Nucleus accumbens (tissue), 56 donors: ENCODE measurements at regions not wholly inside any gene's neighbourhood (a gene's known extent, or its start where the extent isn't known, plus 50 kb on each side); places are given as distances from the start of the nearest gene placed in this dataset.
"Not testable (repeated sequence)": the region's sequence is repeated elsewhere in the genome, so short reads cannot be mapped to it uniquely, and the experiment has no call there.

ENCODE experiments used
- DNase-seq, 56 donors: peaks; one replicate each; lab custom pipeline; 2025; lab: John Stamatoyannopoulos, UW

DNA sequence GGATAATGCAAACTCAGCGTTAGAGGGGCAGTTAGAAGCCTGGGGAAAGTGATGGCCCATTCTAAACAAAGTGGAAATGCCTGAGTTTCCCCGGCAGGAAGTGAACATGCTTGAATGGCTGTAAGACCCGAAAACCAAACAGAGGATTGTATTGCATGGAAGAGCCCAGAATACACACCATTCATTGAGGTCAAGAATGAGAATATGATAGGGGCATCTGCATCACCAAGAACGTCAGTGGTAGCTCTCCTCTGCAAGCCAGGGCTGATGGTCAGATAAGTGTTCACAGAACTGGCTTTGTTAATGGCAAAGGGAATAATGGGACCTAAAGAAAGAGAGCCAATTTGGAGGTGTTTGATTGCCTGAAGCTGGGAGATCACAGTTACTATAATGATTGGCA lies 663.4 kb downstream of the KHDRBS2 start:
- DNase-seq = no peak

DNA sequence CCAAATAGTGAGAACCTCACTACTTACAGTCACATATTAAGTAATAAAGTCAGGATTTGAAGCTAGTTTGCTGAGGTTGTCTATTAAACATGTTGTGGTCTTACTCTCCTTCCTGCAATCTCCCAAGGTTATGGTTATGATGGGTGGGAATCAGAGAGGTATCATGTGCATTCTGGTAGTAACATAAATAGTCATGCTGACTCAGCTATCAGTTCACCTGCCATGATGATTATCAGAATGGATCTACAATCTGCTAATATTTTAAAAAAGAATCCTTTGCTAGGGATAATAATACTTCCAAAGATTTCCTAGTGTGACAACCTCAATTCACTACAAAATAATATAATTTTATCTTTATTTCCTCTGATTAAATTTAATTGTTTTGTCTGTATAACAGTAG lies 671.9 kb downstream of the KHDRBS2 start:
- no peak for DNase-seq

DNA sequence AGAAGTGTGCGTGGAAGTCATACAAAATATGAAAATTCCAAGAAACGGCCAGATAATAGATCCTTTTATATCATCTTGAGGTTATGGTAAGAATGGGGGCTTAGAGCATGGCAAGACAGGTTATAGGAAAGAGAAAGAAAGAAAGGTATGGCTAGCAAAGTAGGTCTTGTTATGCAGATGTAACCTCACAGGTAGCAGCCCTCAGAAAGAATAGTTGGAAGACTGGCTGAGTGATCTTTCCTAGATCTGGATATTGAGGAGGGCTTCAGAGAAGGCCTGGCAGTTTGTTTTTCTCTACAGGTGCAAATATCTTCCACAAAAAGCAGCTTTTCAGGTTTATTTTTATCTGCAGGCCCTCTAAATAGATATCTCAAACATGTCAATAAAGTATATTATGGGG lies 679.5 kb downstream of the KHDRBS2 start:
- no peak for DNase-seq

DNA sequence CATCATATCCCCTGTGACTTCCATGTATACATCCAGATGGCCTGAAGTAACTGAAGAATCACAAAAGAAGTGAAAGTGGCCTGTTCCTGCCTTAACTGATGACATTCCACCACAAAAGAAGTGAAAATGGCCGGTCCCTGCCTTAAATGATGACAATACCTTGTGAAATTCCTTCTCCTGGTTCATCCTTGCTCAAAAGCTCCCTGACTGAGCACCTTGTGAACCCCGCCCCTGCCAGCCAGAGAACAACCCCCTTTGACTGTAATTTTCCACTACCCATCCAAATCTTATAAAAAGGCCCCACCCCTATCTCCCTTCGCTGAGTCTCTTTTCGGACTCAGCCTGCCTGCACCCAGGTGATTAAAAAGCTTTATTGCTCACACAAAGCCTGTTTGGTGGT lies 680.2 kb downstream of the KHDRBS2 start:
- not testable (repeated sequence) for DNase-seq

DNA sequence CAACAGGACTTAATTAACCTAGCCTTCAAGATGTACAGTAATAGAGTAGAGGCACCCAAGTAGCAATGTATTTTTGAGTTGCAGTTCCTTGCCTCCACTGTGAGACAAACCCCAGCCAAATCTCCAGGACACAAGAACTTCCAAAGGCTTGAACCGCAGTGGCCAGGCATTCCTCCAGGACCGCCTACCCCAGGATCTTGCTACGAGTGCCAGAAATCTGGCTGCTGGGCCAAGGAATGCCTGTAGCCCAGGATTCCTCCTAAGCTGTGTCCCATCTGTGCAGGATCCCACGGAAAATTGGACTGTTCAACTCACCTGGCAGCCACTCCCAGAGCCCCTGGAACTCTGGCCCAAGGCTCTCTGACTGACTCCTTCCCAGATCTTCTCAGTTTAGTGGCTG lies 683.9 kb downstream of the KHDRBS2 start:
- not testable (repeated sequence) for DNase-seq

DNA sequence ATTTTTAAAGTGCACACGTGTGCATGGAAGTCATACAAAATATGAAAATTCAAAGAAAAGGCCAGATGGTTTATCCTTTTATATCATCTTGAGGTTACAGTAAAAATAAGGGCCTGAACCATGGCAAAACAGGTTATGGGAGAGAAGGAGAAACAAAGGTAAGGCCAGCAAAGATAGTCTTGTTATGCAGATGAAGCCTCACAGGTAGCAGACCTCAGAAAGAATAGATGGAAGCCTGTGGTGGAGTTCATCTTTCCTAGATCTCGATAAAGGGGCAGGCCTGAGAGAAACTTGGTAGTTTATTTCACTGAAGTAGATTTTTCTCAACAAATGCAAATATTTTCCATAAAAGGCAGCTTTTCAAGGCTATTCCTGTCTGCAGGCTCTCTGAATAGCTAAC lies 693.8 kb downstream of the KHDRBS2 start:
- no peak for DNase-seq

DNA sequence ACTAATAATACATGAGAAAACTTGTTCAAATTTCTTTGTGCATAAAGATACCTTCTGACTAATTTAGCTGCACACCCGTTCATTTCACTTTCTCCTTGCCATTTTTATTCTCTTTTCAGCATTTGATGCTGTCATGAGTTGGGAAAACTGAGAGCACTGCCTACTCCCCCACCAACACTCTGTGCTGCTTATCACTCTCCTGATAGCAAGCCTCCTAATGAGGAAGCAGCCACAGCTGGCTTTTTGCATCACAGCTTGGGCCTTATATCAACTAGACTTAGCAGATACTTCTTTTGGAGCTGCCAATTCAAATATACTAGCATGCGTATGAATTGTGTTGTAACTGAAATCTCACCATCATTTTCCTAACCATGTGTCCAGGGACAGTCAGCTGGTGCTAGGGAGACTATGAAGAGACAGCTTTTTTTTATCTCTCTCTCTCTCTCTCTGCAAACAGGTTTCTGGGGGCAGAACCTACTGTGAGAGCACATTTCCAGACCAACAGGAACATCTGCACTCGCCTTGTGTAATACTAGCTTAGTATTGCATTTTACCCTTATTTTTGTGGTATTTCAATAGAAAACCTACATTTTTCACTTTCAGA lies 699.0 kb downstream of the KHDRBS2 start:
- DNase-seq = peak in 20 of 56 donors; percentile 0 to 66 (median 14)

DNA sequence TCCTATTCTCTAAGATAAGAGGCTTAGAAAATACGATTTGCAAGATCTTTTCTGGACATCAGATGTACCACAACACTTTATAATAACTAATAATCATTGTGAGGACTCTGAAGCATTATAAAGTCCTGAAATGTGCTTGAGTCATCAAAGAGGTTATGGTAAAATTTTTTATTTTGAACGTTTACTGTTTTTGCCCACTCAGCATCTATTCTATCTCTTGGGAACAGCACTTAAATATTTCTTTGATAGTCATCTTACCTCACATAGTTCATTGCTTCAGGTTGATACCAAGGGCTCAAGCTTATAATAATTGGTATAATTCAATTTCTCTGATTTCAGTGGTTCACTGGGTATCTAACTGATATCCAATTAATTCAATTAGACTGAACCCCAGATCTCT lies 700.5 kb downstream of the KHDRBS2 start:
- DNase-seq = no peak

DNA sequence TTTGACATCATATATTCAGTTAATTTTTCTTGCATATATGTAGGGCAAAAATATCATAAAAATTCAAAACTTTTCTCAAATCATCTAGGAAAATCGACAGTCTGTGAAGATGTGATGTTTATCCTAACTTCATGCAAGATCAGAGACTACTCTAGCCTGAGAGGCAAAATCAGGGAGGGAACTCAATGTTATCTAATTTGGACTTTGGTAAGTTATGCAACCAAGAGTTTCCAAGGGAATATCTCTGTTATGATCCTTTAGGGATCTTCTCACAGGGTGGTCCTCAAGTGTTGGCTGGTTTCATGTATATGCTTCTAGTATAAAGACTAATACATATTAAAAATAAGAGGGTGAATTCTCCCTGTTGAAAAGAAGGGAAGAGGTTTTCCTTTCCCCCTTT lies 723.9 kb downstream of the KHDRBS2 start:
- DNase-seq = no peak

DNA sequence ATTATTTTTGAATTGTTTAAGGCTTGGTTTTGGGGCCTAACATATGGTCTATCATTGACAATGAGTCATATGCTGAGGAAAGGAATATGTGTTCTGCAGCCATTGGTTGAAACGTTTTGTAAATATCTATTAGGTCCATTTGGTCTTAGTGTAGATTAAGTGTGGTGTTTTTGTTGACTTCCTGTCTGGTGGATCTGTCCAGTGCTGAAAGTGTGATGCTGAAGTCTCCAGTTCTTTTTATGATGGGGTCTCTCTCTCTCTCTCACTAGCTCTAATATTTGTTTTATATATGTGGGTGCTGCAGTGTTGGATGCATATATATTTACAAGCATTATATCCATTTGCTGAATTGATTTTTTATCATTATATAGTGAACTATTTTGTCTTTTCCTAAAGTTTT lies 727.2 kb downstream of the KHDRBS2 start:
- DNase-seq = no peak

DNA sequence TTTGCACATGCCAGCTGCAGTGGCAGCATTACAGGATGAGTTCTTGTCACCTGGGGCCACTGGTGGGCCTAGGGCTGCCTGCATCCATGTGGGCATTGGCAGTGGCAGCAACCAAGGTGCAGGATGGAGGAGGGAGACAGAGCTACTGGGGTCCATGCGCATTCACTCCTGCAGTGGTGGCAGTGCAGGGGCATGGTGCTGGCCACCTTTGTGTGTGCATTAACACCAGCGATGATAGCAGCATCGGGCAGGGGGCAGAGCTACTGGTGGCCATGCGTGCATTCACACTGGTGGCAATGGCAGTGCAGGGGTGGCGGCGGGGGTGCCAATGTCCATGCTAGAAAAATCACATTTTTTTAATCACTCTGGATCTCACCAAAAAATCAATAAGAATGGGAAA lies 730.0 kb downstream of the KHDRBS2 start:
- no peak for DNase-seq

DNA sequence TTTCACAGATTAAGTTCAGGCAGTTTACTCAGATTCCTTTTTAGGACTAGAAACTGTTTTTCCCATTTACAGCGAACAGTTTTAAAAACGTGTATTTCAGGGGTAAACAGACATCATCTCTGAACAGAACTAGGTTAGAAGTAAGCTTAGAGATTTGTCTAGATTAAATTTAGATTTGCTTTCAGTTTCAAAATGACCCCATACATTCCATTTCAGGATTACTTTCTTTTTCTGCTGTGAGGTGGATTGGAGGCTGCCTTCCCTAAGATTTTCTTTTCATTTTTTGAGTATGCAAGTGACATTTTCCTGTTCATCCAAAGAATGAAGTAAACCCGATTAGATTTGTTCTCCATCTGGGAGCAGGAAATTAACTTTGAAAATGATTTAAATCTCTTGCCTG lies 747.2 kb downstream of the KHDRBS2 start:
- no peak for DNase-seq

DNA sequence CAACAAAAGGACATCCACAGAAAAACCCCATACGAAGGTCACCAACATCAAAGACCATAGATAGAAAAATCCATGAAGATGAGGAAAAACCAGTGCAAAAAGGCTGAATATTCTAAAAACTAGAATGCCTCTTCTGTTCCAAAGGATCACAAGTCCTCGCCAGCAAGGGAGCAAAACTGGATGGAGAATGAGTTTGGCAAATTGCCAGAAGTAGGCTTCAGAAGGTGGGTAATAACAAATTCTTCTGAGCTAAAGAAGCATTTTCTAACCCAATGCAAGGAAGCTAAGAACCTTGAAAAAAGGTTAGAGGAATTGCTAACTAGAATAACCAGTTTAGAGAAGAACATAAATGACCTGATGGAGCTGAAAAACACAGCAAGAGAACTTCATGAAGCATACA lies 753.3 kb downstream of the KHDRBS2 start:
- not testable (repeated sequence) for DNase-seq
